HG02610 (cell line): ENCODE measurements at regions not wholly inside any gene's neighbourhood (a gene's known extent, or its start where the extent isn't known, plus 50 kb on each side); places are given as distances from the start of the nearest gene placed in this dataset.

Experiments
- ATAC-seq: cut with Tn5 transposase; IDR thresholded peaks from one replicate; pipeline ENCODE4 v1.9.1; 2021; ENCODE audit warnings: mild to moderate bottlenecking, moderate library complexity; ENCODE audit not compliant: unreplicated experiment

- ATAC-seq, result no peak
Measured at GRCh38 chr12:127548123-127548553, 718.8 kb upstream of the TMEM132C start.

DNA sequence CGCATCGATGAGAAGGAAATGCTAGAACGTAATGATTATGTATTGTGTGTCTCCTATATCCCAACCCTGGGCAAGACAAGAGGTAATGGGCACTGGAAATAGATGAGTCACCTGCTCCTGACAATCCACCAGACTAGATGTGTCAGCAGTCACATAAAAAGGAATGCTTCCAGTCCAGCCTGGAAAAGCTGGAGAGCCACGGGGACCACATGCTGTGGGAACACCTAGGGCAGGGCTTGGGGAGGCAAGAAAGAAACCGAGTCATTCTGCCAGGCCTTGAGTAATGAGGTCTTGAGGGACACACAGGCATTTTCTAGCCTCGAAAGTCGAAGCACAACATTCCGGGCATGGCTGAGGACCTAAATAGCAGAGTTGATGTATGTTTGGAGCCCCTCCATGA, 716.7 kb upstream of the TMEM132C start:
- ATAC-seq, result no peak

- ATAC-seq, result no peak
Measured at GRCh38 chr12:127552838-127553237, 714.1 kb upstream of the TMEM132C start.

GRCh38 chr12:127555071-127555470, 711.9 kb upstream of the TMEM132C start:
- no peak for ATAC-seq

GRCh38 chr12:127556231-127556886, 710.6 kb upstream of the TMEM132C start:
- peak; percentile 32 for ATAC-seq

- ATAC-seq, result no peak
Measured at GRCh38 chr12:127558361-127558760, 708.6 kb upstream of the TMEM132C start.

DNA sequence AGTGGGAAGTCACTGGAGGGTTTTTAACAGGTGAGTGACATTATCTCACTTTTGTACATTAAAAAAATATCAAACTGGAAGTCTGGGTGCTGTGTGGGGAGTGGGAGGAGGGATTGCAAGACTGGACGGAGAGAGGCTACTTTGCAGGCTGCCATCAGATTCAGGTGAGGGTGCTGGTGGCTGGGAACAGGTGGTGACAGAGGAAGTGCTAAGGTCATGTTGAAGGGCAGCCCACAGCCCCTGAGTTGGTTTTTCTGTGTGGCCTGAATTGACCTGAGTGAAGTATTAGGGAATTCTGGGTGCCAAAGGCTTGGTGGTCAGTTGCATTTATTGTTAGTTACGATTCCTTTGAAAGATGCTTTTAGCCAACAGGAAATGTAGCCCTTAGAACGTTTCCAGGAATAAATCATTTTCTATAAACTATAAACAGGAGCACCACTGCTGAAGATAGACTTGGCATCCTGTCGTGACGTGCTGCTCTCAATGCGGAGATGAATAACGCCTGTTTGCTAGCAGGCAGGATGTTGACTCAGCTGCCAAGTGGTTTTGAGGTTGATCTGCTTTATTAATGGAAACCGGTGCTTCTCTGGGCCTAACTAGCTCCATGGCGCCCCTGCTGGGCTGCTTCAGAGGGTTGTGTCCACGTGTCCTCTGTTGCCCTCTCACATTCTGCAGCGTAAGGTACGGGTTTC, 707.5 kb upstream of the TMEM132C start:
- ATAC-seq, result peak; percentile 88

DNA sequence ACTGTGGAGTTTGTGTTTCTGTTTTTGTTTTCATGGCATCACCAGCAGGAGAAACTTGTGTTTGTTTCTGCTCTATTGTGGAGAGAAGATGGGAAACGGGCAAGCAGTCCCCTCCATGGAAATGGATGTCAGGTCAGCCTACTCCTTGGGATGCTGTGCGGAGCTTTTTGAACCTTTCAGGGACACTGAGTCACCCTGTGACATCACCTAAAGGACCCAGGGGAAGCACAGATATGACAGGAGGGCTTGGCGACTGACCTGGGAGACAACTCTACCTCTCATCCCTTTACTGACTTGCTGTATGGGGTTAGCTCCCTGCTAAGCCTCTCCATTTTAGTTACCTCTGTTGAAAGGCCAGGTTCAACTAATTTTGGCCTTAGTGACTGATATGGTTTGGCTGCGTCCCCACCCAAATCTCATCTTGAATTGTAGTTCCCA, 706.9 kb upstream of the TMEM132C start:
- peak; percentile 11 for ATAC-seq

DNA sequence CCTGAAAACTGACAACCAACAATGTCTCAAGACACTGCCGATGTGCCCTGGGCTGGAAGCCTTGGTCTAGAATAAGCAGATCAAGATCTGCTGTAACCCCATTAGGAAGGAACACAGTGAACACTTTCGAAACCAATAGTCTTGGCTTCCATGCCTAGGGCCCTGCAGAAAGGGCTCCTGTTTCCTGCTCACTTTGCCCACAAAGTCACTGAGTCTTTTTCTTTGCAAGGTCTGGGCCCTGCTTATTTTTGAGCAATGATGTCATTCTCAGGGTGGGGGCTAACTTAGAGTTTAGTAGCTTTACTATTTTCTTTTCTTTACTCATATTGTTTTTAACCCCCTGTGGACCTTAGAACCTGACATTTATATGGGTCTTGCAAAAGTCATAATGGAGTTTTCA, 704.2 kb upstream of the TMEM132C start:
- ATAC-seq, result no peak

DNA sequence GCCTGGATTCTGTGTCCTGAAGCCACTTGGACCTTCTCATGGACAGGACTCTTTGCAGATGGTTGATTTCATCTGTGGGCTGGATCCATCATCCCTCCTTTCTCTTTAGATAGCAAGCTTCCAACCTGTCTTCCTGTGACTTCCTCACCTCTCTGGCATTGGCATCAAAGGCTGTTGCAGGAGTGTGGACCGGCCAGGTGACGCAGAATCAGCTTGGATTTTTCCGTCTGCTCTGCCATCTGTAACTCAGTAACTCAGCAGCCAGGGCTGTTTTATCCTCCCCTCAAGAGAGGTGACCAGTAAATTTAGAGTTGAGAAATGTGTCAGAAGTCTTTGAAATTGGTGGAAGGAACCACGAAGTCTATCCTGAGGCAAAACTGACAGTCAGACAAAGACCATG, 701.7 kb upstream of the TMEM132C start:
- no peak for ATAC-seq

DNA sequence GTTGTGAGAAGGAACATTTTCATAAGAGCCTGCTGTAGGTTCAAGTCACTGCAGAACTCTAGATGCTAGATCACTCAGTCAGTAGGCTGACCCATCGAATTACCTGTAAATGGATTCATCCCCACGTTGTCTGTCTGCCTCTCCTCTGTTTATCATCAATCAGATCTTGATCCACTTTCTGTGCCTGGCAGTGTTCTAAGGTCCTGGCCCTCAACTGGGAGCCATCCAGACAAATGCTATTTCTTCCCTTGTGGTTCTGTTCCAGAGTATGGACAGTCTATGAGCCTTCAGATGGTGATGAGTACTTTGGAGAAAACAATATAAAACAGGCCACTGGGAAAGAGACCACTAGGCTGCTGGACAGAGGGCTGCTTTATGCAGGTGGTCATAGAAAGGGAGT, 699.4 kb upstream of the TMEM132C start:
- ATAC-seq, result no peak

- ATAC-seq, result no peak
Measured at GRCh38 chr12:127570387-127570786, 696.6 kb upstream of the TMEM132C start.

- ATAC-seq, result no peak
Measured at GRCh38 chr12:127570793-127571360, 696.1 kb upstream of the TMEM132C start.

GRCh38 chr12:127571578-127571977, 695.4 kb upstream of the TMEM132C start:
- ATAC-seq, result no peak

DNA sequence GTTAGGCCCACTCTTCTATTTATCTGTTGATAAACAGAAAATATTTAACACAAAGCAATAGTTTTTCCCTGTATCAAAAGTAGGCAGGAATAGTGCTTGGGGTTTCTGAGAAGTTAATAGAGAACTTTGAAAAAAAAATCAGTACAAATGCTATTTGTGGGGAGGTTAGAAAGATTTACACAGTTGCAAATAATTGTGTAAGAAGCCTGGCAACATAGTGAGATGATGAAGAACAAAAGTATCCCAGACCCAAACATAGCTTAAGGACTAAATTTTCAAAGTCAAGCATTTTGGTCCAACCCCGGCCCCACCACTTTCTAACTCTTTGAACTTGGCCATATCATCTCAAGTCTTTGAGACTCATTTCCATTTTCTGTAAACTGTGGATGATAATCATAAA, 687.5 kb upstream of the TMEM132C start:
- no peak for ATAC-seq

DNA sequence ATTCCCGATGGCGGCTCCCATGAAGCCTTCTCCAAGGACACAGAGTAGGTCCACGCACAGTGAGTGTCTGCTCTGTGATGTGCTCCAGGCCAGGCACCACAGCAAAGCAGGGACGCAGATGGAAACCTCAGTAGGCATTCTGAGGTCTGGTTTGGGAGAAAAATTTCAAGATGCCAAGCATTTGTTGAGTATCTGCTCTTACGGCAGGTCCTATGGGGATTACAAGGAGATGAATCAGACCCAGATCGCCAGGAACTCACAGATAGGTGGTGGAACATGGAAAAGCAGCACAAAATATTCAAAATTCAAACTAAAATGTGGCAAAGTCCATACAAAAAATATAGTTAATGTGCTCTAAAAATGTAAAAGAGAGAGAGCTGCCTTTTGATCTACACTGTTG, 684.9 kb upstream of the TMEM132C start:
- ATAC-seq, result no peak

GRCh38 chr12:127583041-127583440, 683.9 kb upstream of the TMEM132C start:
- ATAC-seq, result no peak

- ATAC-seq, result no peak
Measured at GRCh38 chr12:127588249-127588648, 678.7 kb upstream of the TMEM132C start.

- ATAC-seq, result no peak
Measured at GRCh38 chr12:127589541-127589940, 677.4 kb upstream of the TMEM132C start.

GRCh38 chr12:127590868-127591267, 676.1 kb upstream of the TMEM132C start:
- ATAC-seq, result no peak

DNA sequence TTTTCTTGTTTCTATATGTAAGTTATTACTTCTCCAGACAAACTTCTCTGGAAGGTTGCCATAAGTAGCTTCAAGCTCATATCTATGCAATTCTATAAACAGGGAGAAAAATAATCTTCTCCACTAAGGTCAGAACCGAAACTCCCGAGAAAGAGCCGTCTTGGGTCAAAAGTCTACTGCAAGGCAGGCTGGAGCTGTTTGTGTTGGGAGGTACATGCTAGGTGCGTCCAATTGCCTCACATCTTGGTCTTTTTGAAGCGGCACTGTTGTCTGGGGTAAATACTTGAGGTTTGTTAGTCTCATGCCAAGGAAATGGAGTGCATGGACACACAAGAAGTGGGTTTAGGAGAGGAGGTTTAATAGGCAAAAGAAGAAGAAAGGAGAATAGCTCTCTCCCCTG, 674.7 kb upstream of the TMEM132C start:
- no peak for ATAC-seq

DNA sequence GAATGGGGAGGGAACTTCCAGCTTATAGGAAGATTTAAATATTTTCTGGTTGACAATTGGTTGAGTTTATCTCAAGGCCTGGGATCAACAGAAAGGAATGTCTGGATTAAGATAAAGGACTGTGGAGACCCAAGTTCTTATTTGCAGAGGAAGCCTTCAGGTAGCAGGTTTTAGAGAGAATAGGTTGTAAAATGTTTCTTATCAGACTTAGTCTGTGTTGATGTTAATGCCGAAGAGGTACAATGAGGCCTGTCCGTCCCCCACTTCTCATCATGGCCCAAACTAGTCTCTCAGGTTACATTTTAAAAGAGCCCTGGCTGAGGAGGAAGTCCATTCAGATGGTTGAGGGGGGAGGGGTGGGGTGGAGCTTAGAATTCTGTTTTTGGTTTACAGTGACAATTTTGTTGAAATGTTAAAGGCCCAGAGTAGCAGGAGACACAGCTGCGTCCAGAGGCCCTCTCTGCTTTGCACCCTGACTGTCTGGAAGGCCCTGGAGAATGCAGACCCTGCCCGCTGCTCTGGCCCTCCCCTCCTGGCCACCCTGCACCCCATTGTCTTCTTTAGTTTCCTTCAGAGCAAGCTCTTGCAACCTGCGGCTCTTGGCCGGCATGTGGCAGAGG, 672.5 kb upstream of the TMEM132C start:
- no peak for ATAC-seq
